ENCODE measurements at regions not wholly inside any gene's neighbourhood (a gene's known extent, or its start where the extent isn't known, plus 50 kb on each side); places are given as distances from the start of the nearest gene placed in this dataset.

GRCh38 chr3:95029644-95030043, 966.8 kb downstream of the NSUN3 start:
- Histone ChIP-seq H3K27me3 (ENCODE audit: control insufficient read depth in 1 of 2, insufficient read depth in 2 of 2, low read length in 2 of 2) (no peaks in the 10 kb centered on the region), H3K4me3 (ENCODE audit: low read depth in 1 of 2, low read length in 2 of 2) (no peak overlapping the region), H3K4me1 (ENCODE audit: insufficient read depth, low read length) (no peaks in the 10 kb centered on the region), H3K27ac (ENCODE audit: low read depth, low read length) (no peak overlapping the region), H3K9me3 (ENCODE audit: low read length) (no peaks in the 10 kb centered on the region), H3K36me3 (ENCODE audit: insufficient read depth, low read length) (no peaks in the 10 kb centered on the region), H3K9ac (ENCODE audit: low read length) (no peak overlapping the region)

- Histone ChIP-seq H3K4me1 (ENCODE audit: insufficient read depth, low read length) (no peaks in the 10 kb centered on the region), H3K9ac (ENCODE audit: low read length) (no peak overlapping the region), H3K9me3 (ENCODE audit: low read length) (no peaks in the 10 kb centered on the region), H3K4me3 (ENCODE audit: low read depth in 1 of 2, low read length in 2 of 2) (no peak overlapping the region), H3K27ac (ENCODE audit: low read depth, low read length) (no peak overlapping the region), H3K36me3 (ENCODE audit: insufficient read depth, low read length) (no peaks in the 10 kb centered on the region), H3K27me3 (ENCODE audit: control insufficient read depth in 1 of 2, insufficient read depth in 2 of 2, low read length in 2 of 2) (no peaks in the 10 kb centered on the region)
Measured at GRCh38 chr3:95036526-95037021, 973.7 kb downstream of the NSUN3 start.

DNA sequence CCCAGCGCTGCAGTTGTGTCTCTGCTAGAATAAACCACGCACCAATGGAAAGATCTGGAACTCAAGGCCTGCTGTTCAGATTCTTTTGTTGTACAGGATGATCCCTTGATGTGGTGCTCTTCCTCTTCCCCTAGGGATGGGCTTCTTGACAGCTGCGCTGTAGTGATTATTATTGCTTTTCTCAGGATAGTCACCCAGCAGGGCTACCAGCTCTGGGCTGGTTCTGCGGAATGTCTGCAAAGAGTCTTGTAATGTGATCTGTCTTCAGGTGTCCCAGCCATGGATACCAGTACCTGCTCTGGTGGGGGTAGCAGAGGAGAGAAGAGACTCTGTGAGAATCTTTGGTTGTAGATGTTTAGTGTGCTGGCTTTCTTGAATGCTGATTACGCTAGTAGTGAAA, 974.2 kb downstream of the NSUN3 start:
- Histone ChIP-seq H3K27ac (ENCODE audit: low read depth, low read length) (no peak overlapping the region), H3K9me3 (ENCODE audit: low read length) (no peaks in the 10 kb centered on the region), H3K4me3 (ENCODE audit: low read depth in 1 of 2, low read length in 2 of 2) (no peak overlapping the region), H3K9ac (ENCODE audit: low read length) (no peak overlapping the region), H3K27me3 (ENCODE audit: control insufficient read depth in 1 of 2, insufficient read depth in 2 of 2, low read length in 2 of 2) (no peaks in the 10 kb centered on the region), H3K4me1 (ENCODE audit: insufficient read depth, low read length) (no peaks in the 10 kb centered on the region), H3K36me3 (ENCODE audit: insufficient read depth, low read length) (no peaks in the 10 kb centered on the region)

- no peaks in the 10 kb centered on the region for H3K9me3 ChIP-seq (ENCODE audit: low read length)
- H3K4me3 ChIP-seq (ENCODE audit: low read depth in 1 of 2, low read length in 2 of 2) = no peak overlapping the region
- H3K36me3 ChIP-seq (ENCODE audit: insufficient read depth, low read length) = no peaks in the 10 kb centered on the region
Measured at GRCh38 chr3:95037927-95038326, 975.1 kb downstream of the NSUN3 start.

DNA sequence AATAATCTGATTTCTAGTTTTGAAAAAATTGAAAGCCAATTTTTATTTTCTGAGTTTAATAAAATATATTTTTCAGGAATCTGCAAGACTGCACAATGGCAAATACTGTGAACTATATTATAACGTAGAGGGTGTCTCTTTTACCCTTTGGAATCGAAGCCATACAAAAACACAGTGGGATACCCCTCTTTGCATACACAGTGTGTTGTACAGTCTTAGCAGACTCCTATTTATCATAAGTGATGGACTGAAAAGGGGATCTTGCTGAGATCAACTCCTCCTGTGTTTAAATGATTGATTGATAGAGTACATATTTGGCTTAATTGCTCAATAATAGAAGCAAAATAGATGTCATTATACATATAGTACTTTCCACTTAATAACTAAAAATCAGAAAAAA, 981.2 kb downstream of the NSUN3 start:
- H3K27ac ChIP-seq (ENCODE audit: low read depth, low read length) = no peak overlapping the region
- H3K4me1 ChIP-seq (ENCODE audit: insufficient read depth, low read length) = no peaks in the 10 kb centered on the region
- no peak overlapping the region for H3K9ac ChIP-seq (ENCODE audit: low read length)
- H3K36me3 ChIP-seq (ENCODE audit: insufficient read depth, low read length) = no peaks in the 10 kb centered on the region
- no peaks in the 10 kb centered on the region for H3K27me3 ChIP-seq (ENCODE audit: control insufficient read depth in 1 of 2, insufficient read depth in 2 of 2, low read length in 2 of 2)
- no peak overlapping the region for H3K4me3 ChIP-seq (ENCODE audit: low read depth in 1 of 2, low read length in 2 of 2)
- no peaks in the 10 kb centered on the region for H3K9me3 ChIP-seq (ENCODE audit: low read length)

More at GRCh38 chr3:95037927-95038326, 975.1 kb downstream of the NSUN3 start:
- H3K4me1 ChIP-seq (ENCODE audit: insufficient read depth, low read length) = no peaks in the 10 kb centered on the region
- no peak overlapping the region for H3K9ac ChIP-seq (ENCODE audit: low read length)
- no peak overlapping the region for H3K27ac ChIP-seq (ENCODE audit: low read depth, low read length)
- H3K27me3 ChIP-seq (ENCODE audit: control insufficient read depth in 1 of 2, insufficient read depth in 2 of 2, low read length in 2 of 2) = no peaks in the 10 kb centered on the region

- Histone ChIP-seq H3K4me3 (ENCODE audit: low read depth in 1 of 2, low read length in 2 of 2) (no peak overlapping the region), H3K36me3 (ENCODE audit: insufficient read depth, low read length) (no peaks in the 10 kb centered on the region), H3K27me3 (ENCODE audit: control insufficient read depth in 1 of 2, insufficient read depth in 2 of 2, low read length in 2 of 2) (no peaks in the 10 kb centered on the region), H3K4me1 (ENCODE audit: insufficient read depth, low read length) (no peaks in the 10 kb centered on the region), H3K9ac (ENCODE audit: low read length) (no peak overlapping the region), H3K9me3 (ENCODE audit: low read length) (no peaks in the 10 kb centered on the region), H3K27ac (ENCODE audit: low read depth, low read length) (no peak overlapping the region)
Measured at GRCh38 chr3:95048564-95048963, 985.7 kb downstream of the NSUN3 start.

DNA sequence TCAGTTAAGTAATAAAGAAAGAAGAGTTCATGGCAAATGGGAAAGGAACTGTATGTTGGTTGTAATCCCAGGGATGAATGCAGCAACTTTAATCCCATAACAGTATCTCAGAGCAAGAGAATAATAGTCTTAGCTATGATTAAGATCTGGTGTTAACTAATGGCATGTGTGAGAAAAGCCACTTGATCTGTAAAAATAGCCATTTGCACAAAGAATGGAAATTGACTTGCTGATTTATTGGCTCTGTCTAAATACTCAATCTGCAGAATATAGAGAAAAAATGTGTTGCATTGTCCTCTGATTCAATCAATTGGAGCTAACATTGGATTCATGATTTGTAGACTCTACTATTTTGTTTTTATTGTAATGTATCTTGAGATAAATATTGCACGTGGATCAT, 987.0 kb downstream of the NSUN3 start:
- Histone ChIP-seq H3K4me3 (ENCODE audit: low read depth in 1 of 2, low read length in 2 of 2) (no peak overlapping the region), H3K36me3 (ENCODE audit: insufficient read depth, low read length) (no peaks in the 10 kb centered on the region), H3K27ac (ENCODE audit: low read depth, low read length) (no peak overlapping the region), H3K9me3 (ENCODE audit: low read length) (no peaks in the 10 kb centered on the region), H3K27me3 (ENCODE audit: control insufficient read depth in 1 of 2, insufficient read depth in 2 of 2, low read length in 2 of 2) (no peaks in the 10 kb centered on the region), H3K4me1 (ENCODE audit: insufficient read depth, low read length) (no peaks in the 10 kb centered on the region), H3K9ac (ENCODE audit: low read length) (no peak overlapping the region)

- Histone ChIP-seq H3K27ac (ENCODE audit: low read depth, low read length) (no peak overlapping the region), H3K9me3 (ENCODE audit: low read length) (no peaks in the 10 kb centered on the region), H3K4me1 (ENCODE audit: insufficient read depth, low read length) (no peaks in the 10 kb centered on the region), H3K4me3 (ENCODE audit: low read depth in 1 of 2, low read length in 2 of 2) (no peak overlapping the region), H3K27me3 (ENCODE audit: control insufficient read depth in 1 of 2, insufficient read depth in 2 of 2, low read length in 2 of 2) (no peaks in the 10 kb centered on the region), H3K9ac (ENCODE audit: low read length) (no peak overlapping the region), H3K36me3 (ENCODE audit: insufficient read depth, low read length) (no peaks in the 10 kb centered on the region)
Measured at GRCh38 chr3:95055288-95055687, 992.4 kb downstream of the NSUN3 start.

DNA sequence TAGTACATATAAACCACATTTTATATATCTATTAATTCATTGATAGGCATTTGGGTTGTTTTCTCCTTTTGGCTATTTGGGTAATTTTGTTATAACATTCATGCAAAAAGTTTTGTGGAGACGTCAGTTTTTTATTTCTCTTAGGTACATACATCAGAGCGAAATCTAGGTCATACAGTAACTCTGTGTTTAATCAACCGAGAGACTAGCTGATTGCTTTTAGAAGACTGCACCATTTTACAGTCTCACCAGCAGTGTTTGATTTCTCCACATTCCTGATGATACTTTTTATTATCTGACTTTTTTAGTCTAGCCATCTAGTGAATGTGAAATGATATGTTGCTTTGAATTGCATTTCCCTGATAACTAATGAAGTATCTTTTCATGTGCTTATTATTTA, 1019.3 kb downstream of the NSUN3 start:
- Histone ChIP-seq H3K4me3 (ENCODE audit: low read depth in 1 of 2, low read length in 2 of 2) (no peak overlapping the region), H3K4me1 (ENCODE audit: insufficient read depth, low read length) (peaks cover 3% of the 10 kb centered on the region), H3K36me3 (ENCODE audit: insufficient read depth, low read length) (no peaks in the 10 kb centered on the region), H3K9me3 (ENCODE audit: low read length) (no peaks in the 10 kb centered on the region), H3K27ac (ENCODE audit: low read depth, low read length) (no peak overlapping the region), H3K9ac (ENCODE audit: low read length) (no peak overlapping the region), H3K27me3 (ENCODE audit: control insufficient read depth in 1 of 2, insufficient read depth in 2 of 2, low read length in 2 of 2) (no peaks in the 10 kb centered on the region)

DNA sequence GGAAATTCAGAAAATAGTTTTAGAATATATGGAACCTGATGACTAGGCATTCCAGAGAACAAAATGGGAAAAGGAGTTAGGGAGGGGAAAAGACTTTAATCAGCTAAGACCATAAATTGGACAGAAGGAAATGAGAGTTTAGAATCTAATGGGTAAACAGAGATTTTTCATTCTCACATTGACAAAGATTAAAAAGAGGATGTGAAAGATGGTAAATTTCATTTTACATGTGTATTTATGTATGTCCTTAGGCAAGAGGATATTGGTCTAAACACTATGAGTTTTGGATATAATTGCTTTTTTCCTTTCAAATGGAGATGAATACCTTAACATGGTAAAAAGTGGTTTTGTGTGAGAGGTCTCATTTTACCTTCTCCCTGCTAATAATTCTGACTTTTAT, 1021.9 kb downstream of the NSUN3 start:
- Histone ChIP-seq H3K4me1 (ENCODE audit: insufficient read depth, low read length) (peaks cover 3% of the 10 kb centered on the region), H3K9ac (ENCODE audit: low read length) (no peak overlapping the region), H3K27me3 (ENCODE audit: control insufficient read depth in 1 of 2, insufficient read depth in 2 of 2, low read length in 2 of 2) (no peaks in the 10 kb centered on the region)

DNA sequence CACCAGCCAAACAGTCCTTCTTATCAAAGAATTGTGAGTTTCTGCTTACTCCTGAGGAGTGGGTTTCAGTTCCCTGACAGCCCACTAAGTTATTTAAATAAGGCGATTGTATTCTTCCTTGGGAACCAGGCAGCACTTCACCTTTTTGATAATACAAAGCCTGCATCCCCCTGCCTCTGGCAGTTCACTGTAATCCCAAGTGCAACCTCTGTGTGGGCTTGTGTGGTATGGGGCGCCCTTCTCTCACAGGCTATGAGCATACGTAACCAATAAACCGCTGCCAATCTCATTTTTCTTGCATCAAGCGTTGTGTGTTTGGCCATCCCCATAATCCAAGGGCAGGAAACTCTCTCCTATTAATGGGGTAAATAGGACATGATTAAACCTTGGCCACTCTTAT, 1025.6 kb downstream of the NSUN3 start:
- Histone ChIP-seq H3K36me3 (ENCODE audit: insufficient read depth, low read length) (no peaks in the 10 kb centered on the region), H3K27me3 (ENCODE audit: control insufficient read depth in 1 of 2, insufficient read depth in 2 of 2, low read length in 2 of 2) (no peaks in the 10 kb centered on the region), H3K4me3 (ENCODE audit: low read depth in 1 of 2, low read length in 2 of 2) (no peak overlapping the region), H3K4me1 (ENCODE audit: insufficient read depth, low read length) (no peaks in the 10 kb centered on the region), H3K27ac (ENCODE audit: low read depth, low read length) (no peak overlapping the region), H3K9me3 (ENCODE audit: low read length) (no peaks in the 10 kb centered on the region), H3K9ac (ENCODE audit: low read length) (no peak overlapping the region)

More for the DNA sequence above, 1021.9 kb downstream of the NSUN3 start:
- no peak overlapping the region for H3K4me3 ChIP-seq (ENCODE audit: low read depth in 1 of 2, low read length in 2 of 2)
- no peaks in the 10 kb centered on the region for H3K9me3 ChIP-seq (ENCODE audit: low read length)
- H3K27ac ChIP-seq (ENCODE audit: low read depth, low read length) = no peak overlapping the region
- H3K36me3 ChIP-seq (ENCODE audit: insufficient read depth, low read length) = no peaks in the 10 kb centered on the region

GRCh38 chr3:95097493-95097892, 1034.6 kb downstream of the NSUN3 start:
- Histone ChIP-seq H3K4me3 (ENCODE audit: low read depth in 1 of 2, low read length in 2 of 2) (no peak overlapping the region), H3K27ac (ENCODE audit: low read depth, low read length) (no peak overlapping the region), H3K27me3 (ENCODE audit: control insufficient read depth in 1 of 2, insufficient read depth in 2 of 2, low read length in 2 of 2) (no peaks in the 10 kb centered on the region), H3K9me3 (ENCODE audit: low read length) (no peaks in the 10 kb centered on the region), H3K4me1 (ENCODE audit: insufficient read depth, low read length) (no peaks in the 10 kb centered on the region), H3K36me3 (ENCODE audit: insufficient read depth, low read length) (no peaks in the 10 kb centered on the region), H3K9ac (ENCODE audit: low read length) (no peak overlapping the region)

Data from muscle layer of colon (tissue), 2 donors.